ENCODE measurements at regions not wholly inside any gene's neighbourhood (a gene's known extent, or its start where the extent isn't known, plus 50 kb on each side); places are given as distances from the start of the nearest gene placed in this dataset.

- no peak for TF ChIP-seq RAD21 (conservative IDR thresholded peaks at IDR 0.05)
- TF ChIP-seq POLR2AphosphoS5 (IDR thresholded peaks at IDR 0.05), result no peak
- TF ChIP-seq CTCF (IDR thresholded peaks at IDR 0.05; ENCODE audit: poor library complexity, severe bottlenecking), result no peak
- no peak for TF ChIP-seq EZH2 (IDR thresholded peaks at IDR 0.05; ENCODE audit: borderline replicate concordance, insufficient read depth, low read length, poor library complexity, severe bottlenecking)
- TF ChIP-seq TAF1 (IDR thresholded peaks at IDR 0.05; ENCODE audit: low read depth), result no peak
Observed at GRCh38 chr14:101291390-101291789, 269.9 kb upstream of the DIO3 start.

Data from neural cell (in vitro differentiated cells).